C4-2B (cell line): ENCODE measurements at regions not wholly inside any gene's neighbourhood (a gene's known extent, or its start where the extent isn't known, plus 50 kb on each side); places are given as distances from the start of the nearest gene placed in this dataset.
"Not testable (repeated sequence)": the region's sequence is repeated elsewhere in the genome, so short reads cannot be mapped to it uniquely, and the experiment has no call there.

ENCODE experiments used
- CTCF ChIP-seq: fragments of 450-650 bp; conservative IDR thresholded peaks from 2 replicates; pipeline ENCODE4 v1.5.1; 2017; ENCODE audit warnings: mild to moderate bottlenecking
- ZFX ChIP-seq: fragments of 450-650 bp; IDR thresholded peaks from 2 replicates; pipeline ENCODE4 v1.6.1; 2017

GRCh38 chr16:32807280-32807679 lies 131.3 kb upstream of the TP53TG3 start:
- TF ChIP-seq CTCF, ZFX: not testable (repeated sequence)
